HG03060 (cell line): ENCODE measurements at regions not wholly inside any gene's neighbourhood (a gene's known extent, or its start where the extent isn't known, plus 50 kb on each side); places are given as distances from the start of the nearest gene placed in this dataset.
"Not testable (repeated sequence)": the region's sequence is repeated elsewhere in the genome, so short reads cannot be mapped to it uniquely, and the experiment has no call there.

Source experiments
- ATAC-seq: cut with Tn5 transposase; IDR thresholded peaks from one replicate; pipeline ENCODE4 v1.9.1; 2021; ENCODE audit warnings: low read depth, moderate number of reproducible peaks; ENCODE audit not compliant: unreplicated experiment

DNA sequence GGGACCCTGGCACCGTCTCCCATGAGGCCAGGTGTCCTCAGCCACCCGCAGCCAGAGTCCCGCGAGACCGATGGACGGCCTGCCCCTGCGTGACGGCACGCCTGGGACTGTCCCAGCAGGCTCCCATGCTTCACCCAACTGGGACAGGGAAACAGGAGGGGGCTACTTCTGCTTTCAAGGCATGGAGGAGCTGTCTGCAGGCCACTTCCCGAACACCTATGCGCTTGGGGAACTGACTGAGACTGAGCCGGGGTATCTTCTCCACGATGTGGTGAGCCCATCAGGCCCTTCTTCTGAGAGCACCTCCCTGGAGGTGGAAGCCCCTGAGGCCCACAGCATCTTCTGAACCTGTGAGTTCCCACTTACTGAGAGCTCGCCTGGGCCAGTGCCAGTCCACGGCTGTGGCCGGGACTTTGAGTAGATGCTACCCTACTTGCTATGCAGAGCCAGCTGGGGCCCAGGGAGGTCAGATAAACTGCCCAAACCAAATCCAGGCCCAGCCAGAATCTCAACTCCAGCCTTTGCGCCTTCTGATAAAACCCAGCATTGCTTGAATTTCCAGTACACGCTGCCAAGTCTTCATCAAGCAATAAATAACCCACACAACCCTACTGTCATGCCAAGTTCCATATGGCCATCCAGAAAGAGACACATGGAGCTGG lies 85.4 kb upstream of the METTL9 start:
- not testable (repeated sequence) for ATAC-seq

DNA sequence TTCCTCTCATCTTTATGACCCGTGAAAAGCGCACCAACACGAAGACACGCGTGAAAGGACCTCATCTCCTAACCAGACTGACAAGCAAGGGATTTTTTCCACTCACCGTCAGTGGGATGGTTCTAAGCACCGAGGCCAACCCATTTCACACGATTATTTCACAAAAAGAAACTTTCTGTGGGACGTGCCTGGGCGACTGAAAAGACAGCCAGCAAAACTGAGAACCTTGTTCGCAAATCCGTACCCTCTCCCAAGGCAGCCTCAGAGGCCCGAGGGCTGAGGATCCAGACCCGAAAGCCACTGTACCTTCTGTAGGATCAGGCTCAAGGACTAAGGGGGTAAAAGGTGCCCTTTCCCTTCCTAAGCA lies 84.9 kb upstream of the METTL9 start:
- not testable (repeated sequence) for ATAC-seq

DNA sequence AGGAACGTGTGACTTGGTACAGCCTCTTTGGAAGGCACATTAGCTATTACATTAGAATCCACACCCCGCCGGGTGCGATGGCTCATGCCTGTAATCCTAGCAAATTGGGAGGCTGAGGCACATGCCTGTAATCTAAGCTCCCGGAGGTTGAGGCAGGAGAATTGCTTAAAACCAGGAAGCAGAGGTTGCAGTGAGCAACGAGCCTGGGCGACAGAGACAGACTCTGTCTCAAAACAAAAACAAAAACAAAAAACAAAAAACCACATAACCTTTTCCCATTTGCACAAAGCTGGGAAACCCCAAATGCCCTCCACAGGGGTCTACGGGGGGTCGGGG lies 82.7 kb upstream of the METTL9 start:
- not testable (repeated sequence) for ATAC-seq

DNA sequence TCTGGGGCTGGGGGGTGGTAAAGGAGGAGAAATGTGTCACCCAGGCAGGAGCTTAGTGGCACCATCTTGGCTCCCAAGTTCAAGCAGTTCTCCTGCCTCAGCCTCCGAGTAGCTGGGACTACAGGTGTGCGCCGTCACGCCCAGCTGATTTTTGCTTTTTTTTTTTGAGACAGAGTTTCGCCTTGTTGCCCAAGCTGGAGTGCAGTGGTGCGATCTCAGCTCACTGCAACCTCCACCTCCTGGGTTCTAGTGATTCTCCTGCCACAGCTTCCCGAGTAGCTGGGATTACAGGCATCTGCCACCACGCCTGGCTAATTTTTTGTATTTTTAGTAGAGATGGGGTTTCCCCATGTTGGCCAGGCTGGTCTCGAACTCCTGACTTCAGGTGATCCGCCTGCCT lies 82.1 kb upstream of the METTL9 start:
- not testable (repeated sequence) for ATAC-seq

DNA sequence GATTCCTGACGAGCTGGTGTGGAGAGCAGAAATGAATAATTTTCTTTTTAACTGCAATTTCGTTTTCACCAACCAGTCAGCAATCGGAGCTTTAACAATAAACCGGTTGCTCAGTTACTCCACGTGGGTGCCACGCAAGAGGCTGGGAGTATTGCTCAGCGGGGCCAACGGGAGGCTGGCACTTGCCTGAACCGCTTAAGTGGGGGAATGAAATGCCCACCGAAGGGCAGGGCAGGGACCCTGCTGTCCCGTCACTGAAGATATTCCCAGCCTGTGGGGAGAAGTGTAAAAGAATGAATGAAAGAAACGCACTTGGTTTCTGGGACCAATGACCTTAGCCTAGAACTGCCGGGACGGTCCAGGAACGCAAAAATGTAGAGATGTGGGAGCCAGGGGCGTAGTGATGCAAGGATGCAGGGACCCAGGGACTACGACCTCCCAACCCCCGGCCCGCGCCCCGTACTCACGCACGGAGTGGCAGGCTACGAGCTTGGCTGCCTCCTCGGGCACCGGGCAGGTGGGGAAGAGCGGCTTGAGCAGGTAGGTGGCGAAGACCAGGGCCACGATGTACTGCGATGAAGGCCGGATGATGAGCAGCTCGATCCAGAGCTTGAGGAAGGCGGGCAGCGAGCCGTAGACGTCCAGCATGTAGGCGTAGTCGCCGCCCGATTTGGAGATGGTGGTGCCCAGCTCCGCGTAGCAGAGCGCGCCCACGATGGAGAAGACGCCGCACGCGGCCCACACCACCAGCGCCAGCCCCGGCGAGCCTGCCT lies 79.8 kb upstream of the METTL9 start:
- ATAC-seq = not testable (repeated sequence)

DNA sequence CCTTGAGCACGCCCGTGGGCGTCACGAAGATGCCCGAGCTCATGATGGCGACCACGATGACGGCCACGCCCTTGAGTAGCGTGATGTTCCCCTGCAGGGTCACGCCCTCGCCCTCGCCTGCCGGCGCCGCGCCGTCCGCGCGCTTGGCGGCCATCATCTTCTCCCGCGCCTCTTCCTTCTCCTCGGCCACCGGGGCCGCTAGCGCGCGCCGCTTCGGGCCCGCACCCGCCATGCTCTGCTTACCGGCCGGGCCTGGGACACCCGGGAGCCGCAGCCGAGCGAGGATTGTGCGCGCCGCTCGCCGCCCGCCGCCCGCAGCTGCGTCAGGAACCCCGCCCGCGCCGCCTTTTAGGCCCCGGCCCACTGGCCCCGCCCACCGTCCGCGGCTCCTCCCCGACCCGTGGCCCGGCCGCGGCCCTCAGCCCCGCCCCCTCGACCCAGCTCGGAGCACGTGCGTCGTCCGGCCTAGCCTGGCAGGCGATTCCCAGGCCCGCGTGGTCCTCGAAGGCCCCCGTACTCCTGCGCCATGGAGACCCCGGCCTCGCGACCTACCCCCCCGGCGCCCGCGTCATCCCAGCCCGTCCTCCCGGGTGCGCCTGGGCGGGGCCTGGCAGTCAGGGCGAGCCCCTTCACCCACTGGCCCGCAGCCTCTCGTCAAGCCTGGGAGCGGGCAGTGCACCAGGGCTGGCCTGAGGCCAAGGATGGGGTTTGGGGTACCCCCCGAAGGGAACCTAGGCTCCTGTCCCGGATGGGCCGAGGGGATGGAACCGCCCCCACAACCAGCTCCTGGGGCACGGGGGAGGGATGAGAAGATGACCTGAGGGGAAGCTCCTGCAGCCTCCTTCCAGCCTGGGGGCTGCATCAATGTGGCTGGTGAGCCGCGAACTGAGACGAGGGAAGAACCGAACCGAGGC lies 79.0 kb upstream of the METTL9 start:
- peak; percentile 54 for ATAC-seq

DNA sequence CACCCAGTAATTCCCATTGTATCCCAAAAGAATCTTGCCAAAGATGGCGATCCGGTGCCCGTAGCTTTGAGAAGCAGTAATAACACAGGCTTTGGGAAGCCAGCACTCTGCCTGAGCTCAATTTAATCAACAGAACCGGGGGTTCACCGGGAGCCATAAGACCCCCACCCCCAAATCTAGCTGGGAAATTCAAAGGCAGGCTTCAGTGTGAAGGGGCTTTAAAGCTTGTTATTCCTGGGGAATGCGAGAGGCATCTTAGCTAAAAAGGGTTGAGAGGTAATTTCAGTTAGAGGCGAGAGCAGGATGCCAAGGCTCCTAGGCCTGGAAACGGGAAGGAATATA lies 78.4 kb upstream of the METTL9 start:
- not testable (repeated sequence) for ATAC-seq

DNA sequence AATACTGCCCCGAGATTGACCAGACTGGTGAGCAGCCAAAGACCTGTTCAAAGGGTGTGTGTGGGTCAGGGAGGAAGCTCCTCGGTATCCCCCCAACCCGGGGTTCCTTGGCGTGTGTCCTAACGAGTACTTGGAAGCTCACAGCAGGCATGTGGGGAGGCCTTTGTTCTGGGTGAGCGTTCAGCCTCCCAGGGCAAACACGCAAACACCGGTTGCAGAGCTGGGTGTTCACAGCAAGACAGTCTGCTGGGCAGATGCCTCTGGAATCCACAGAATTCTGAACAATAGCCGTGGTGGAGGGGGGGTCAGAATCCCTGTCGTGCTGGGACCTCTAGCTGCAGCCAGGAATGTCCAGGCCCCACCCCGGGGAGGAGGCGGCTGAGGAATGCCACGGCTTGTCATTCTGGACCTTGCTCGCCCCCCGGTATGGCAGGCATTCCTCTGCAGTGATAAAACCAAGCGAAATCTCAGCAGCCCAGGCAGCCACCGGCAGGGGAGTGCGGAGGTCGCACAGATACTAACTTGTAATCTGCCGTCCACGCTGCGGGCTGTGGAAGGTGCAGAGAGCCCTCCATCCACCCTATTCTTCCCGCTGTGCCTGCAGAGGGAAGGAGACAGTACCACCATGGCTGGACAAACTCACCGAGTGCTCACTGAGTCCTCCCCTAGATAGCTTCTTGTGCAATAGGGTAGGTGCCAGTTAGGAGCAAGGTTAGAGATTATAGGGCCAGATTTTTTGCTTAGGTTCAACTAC lies 77.8 kb upstream of the METTL9 start:
- not testable (repeated sequence) for ATAC-seq

DNA sequence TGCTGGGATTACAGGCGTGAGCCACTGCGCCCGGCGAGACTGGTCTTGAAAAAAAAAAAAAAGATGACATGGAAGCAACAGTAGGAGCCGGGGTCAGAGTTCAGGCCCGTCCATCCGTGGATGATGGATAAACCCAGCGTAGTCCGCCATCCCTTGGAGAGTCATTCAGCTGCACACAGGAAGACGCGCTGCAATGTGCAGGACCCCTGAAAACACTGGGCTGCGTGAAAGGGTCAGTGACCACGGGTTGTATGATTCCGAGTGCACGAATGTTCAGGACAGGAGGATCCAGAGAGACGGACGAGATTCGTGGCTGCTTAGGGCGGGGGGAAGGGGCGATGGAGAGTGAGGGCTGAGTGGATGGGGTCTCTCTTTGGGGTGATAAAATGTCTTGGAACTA lies 76.5 kb upstream of the METTL9 start:
- ATAC-seq = not testable (repeated sequence)

DNA sequence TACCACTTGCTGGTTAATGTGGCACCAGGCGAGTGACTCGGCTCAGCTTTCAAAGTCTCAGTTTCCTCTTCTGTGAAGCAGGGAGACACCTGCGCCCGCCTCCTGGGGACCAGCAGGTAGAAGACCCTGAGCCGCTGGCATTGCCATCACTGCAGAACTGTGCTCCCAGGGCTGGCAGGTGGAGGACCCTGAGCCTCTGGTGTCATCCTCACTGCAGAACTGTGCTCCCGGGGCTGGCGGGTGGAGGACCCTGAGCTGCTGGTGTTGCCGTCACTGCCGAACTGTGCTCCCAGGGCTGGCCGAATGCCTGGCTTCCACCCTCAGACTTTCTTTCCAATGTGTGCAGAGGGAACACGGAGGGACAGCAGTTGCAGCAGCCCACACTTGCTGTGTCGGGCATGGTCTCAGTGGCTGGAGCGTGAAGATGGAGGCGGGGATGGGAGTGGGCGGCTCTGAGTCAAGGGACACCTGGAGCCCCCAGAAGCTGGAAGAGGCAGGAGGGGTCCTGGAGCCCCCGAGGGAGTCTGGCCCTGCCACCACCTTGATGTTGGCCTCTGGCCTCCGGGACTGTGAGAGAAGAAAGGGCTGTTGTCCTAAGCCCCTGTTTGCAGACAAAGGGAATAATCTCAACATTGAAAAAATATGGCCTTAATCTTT lies 75.8 kb upstream of the METTL9 start:
- no peak for ATAC-seq

DNA sequence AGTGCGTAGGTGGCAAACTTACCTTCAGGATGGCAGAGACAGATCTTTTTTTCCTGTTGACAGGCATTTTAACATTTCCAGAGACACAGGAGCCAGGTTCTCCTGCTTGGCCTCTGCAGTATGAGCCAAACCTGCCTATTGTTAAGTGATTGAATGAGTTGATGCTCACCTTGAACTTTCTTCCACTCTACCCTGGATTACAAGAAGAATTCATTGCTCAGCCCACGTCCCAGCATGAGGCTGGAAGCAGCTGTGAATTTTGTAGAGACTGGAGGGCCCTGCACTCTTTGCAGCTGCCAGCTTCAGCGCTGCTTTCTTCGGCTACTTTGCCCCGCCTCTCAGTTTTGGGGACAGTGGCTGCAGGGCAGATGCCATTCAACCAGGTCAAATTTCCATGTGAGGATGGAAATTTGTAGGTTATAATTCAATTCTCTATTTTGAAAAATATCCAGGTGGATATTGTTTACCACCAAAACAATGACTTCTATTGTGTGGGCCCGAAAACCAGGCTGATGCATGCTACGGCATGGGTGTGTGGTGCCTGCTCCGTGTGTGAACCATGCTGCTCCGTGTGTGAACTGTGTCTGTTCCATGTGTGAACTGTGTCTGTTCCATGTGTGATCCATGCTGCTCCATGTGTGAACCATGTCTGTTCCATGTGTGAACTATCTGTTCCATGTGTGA lies 75.2 kb upstream of the METTL9 start:
- ATAC-seq = no peak

DNA sequence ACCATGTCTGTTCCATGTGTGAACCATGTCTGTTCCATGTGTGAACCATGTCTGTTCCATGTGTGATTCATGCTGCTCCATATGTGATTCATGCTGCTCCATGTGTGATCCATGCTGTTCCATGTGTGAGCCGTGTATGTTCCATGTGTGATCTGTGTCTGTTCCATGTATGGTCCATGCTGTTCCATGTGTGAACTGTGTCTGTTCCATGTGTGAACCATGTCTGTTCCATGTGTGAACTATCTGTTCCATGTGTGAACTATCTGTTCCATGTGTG lies 74.7 kb upstream of the METTL9 start:
- ATAC-seq = not testable (repeated sequence)

DNA sequence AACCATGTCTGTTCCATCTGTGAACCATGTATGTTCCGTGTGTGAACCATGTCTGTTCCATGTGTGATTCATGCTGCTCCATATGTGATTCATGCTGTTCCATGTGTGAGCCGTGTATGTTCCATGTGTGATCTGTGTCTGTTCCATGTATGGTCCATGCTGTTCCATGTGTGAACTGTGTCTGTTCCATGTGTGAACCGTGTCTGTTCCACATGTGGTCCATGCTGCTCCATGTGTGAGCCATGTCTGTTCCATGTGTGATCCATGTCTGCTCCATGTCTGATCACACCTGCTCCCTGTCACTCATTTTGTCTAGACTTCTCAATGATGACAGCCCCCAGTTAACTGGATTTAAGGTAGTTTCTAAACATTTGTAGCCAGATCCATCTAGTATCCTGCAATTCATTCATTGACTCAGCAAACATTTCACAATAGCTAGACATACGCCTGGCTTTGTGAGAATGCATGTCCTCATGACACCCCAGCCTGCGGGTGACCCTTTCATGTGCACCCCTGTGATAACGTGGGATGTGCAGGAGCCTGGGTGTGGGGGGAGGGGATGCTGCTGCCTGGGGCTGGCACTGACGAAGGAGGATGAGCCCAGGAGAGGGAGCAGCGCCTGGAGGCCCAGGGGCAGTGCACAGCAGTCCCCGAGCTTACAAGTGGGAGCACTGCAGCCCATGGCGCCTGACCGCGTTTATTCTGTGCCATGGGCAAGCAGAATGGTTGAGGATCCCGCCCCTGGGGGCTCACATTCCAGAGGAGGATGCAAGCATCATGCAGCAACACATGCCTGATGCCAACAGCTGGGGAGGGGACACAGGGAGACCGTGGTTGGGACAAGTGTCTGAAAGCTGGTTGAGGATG lies 74.1 kb upstream of the METTL9 start:
- not testable (repeated sequence) for ATAC-seq

DNA sequence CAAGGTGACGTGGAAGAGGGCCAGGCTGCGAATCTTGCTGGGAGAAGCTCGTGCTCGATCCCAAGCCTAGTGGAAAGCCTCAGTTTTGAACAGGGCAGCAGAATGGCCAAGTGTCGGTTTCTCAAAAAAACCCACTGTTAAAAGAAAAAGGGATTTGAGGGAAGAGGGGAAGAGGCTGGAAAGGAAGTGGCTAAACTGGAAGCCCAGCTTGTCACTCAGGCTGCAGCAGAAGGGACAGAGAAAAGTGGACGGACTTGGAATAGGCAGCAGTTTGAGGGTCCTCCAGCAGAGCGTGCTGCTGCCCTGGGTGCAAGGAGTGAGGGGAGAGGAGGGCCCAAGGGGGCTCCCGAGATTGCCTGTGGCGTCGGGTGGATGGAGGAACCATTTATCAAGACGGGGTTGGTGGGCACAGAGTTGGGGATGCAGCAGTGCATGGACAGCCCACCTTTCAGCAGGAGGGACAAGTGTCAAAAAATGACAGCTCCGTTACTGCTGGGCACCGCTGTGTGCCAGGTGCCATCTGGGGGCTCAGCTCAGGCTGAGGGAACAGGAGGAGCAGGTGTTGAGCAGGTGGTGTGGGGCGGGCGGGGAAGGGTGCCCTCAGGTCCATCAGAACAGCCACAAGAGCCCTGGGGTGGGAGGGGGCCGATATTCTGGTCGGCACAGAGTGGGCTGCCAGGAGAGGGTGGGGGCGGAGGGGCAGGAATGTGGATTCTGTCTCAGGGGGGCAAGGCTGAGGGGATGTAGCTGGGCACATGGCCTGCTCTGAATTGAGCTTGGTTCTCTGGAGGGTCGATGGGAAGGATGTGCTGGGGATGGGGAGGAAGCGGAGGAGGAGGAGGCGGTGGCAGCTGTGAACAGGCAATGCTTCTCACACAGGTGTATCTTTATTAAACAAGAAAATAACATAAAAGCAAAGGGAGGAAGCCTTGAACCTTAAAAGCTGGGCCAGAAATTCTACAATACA lies 73.1 kb upstream of the METTL9 start:
- ATAC-seq = not testable (repeated sequence)

DNA sequence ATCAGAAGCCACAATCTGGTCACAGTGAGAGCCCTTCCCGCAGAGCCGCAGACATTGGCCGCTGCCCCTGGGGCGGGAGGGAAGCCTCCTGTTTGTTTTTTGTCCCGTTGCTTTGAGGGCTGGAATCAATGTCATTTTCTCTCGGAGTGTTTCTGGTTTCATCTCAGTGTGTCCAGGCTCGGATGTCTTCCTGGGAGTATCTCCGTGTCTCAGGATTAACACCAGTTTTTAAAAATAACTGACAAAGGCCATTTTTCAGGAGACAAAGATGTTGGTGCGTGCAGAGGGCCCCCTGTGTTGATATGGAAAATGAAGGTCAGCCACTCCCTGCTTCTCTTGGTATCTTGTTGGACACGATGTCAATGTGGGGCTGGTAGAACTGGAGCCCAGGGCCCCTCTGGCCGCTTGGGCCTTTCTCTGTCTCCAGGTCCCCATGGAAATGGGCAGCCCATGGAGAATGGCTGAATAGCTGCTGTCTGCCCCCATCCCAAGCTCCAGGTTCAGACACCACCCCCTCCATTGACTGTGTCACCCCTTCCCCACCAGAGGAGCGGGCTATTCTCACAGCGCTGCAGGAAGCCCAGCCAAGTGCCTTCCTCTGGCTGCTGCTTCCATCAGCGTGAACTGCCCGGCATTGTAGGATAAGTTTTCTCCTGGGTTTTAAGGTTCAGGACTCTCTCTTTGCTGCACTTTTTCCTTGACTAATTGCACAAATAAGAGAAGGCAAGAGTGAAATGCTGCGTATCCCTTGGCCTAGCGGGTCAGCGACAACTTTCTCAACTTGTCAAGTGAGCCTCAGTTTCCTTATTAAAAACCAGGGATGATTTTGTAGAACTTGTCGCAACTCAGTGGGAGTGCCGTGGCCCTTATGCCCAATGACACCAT lies 72.2 kb upstream of the METTL9 start:
- ATAC-seq = no peak

DNA sequence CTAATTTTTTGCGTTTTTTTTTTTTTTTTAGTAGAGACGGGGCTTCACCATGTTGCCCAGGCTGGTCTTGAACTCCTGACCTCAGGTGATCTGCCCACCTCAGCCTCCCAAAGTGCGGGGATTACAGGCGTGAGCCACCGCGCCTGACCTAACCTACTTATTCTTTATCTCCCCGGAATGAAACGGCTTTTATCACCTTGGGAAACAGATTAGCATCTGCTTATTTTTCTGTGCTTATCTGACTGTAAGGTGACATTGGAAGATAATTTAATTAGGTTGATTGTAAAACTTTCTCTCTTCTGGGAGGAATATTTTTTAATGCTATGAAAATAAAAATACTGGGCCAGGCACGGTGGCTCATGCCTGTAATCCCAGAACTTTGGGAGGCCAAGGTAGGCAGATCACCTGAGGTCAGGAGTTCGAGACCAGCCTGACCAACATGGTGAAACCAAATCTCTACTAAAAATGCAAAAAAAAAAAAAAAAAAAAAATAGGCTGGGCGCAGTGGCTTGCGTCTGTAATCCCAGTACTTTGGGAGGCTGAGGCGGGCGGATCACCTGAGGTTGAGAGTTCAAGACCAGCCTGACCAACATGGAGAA lies 70.2 kb upstream of the METTL9 start:
- ATAC-seq = not testable (repeated sequence)
